Endodermal cell (in vitro differentiated cells): ENCODE measurements at regions not wholly inside any gene's neighbourhood (a gene's known extent, or its start where the extent isn't known, plus 50 kb on each side); places are given as distances from the start of the nearest gene placed in this dataset.

ENCODE experiments used
- DNase-seq: peaks from one replicate; pipeline ENCODE4 v3.0.0-alpha.2; 2017
- H3K27ac ChIP-seq: 2 replicates; pipeline ENCODE4 v1.5.1; 2013; ENCODE audit warnings: mild to moderate bottlenecking, low read depth, low read length, moderate library complexity
- H3K27me3 ChIP-seq: 2 replicates; pipeline ENCODE4 v1.6.1; 2013; ENCODE audit warnings: mild to moderate bottlenecking, low read length, moderate library complexity; ENCODE audit not compliant: insufficient read depth, control insufficient read depth, poor library complexity, severe bottlenecking
- H3K36me3 ChIP-seq: 2 replicates; pipeline ENCODE4 v1.7.0; 2013; ENCODE audit warnings: mild to moderate bottlenecking, low read length, moderate library complexity; ENCODE audit not compliant: control insufficient read depth, insufficient read depth
- H3K4me1 ChIP-seq: one replicate; pipeline ENCODE4 v1.7.0; 2013; ENCODE audit warnings: low read length; ENCODE audit not compliant: control insufficient read depth, insufficient read depth
- H3K4me3 ChIP-seq: 2 replicates; pipeline ENCODE4 v1.5.1; 2013; ENCODE audit warnings: mild to moderate bottlenecking, low read length, moderate library complexity
- H3K9ac ChIP-seq: 2 replicates; pipeline ENCODE4 v1.6.1; 2013; ENCODE audit warnings: mild to moderate bottlenecking, low read length, moderate library complexity; ENCODE audit not compliant: poor library complexity, severe bottlenecking; ENCODE audit errors: extremely low read depth
- H3K9me3 ChIP-seq: 2 replicates; pipeline ENCODE4 v1.6.1; 2013; ENCODE audit warnings: mild to moderate bottlenecking, low read length, moderate library complexity; ENCODE audit not compliant: control insufficient read depth
- H3K27ac Mint-ChIP-seq: 2 replicates; pipeline ENCODE4 v1.8.0; 2020; ENCODE audit warnings: mixed read lengths
- H3K27me3 Mint-ChIP-seq: 2 replicates; pipeline ENCODE4 v1.8.0; 2021; ENCODE audit warnings: mild to moderate bottlenecking, mixed read lengths; ENCODE audit not compliant: insufficient read depth
- H3K36me3 Mint-ChIP-seq: 2 replicates; pipeline ENCODE4 v1.8.0; 2020; ENCODE audit warnings: low read depth, mixed read lengths
- H3K4me1 Mint-ChIP-seq: 2 replicates; pipeline ENCODE4 v1.8.0; 2020; ENCODE audit warnings: mixed read lengths
- H3K4me3 Mint-ChIP-seq: 2 replicates; pipeline ENCODE4 v1.8.0; 2020; ENCODE audit warnings: mild to moderate bottlenecking, moderate library complexity, mixed read lengths
- H3K9me3 Mint-ChIP-seq: 2 replicates; pipeline ENCODE4 v1.8.0; 2020; ENCODE audit warnings: mild to moderate bottlenecking, mixed read lengths
- CTCF ChIP-seq: fragments of 200-600 bp; sonication (generic); conservative IDR thresholded peaks from 2 replicates; pipeline ENCODE4 v1.5.0; 2021; ENCODE audit warnings: antibody characterized with exemption, mild to moderate bottlenecking
- WGBS, 2 experiments: methylation state at CpG; one replicate each; pipeline versions ENCODE4 v1.1.5 to v1.1.7; 2013; ENCODE audit warnings: missing lambda C conversion rate in 2 of 2, mixed read lengths in 1 of 2; ENCODE audit not compliant: insufficient coverage in 1 of 2, insufficient read length in 1 of 2; 5-methylcytosine and 5-hydroxymethylcytosine counted together

- Histone ChIP-seq H3K9ac (no peak overlapping the region), H3K36me3 (no peaks in the 10 kb centered on the region), H3K27me3 (peaks cover 65% of the 10 kb centered on the region), H3K4me1 (no peaks in the 10 kb centered on the region), H3K27ac (no peak overlapping the region), H3K4me3 (no peak overlapping the region), H3K9me3 (no peaks in the 10 kb centered on the region)
- H3K9me3 Mint-ChIP-seq, result no peaks in the 10 kb centered on the region
- DNase-seq, result no peak
- 87 to 90% methylated on average over 8 to 10 of the region's 11 CpGs for WGBS, 2 experiments
- no peaks in the 10 kb centered on the region for H3K36me3 Mint-ChIP-seq
- H3K27me3 Mint-ChIP-seq, result peaks cover 87% of the 10 kb centered on the region
- no peak for TF ChIP-seq CTCF
- H3K27ac Mint-ChIP-seq, result no peak overlapping the region
- no peaks in the 10 kb centered on the region for H3K4me1 Mint-ChIP-seq
- no peak overlapping the region for H3K4me3 Mint-ChIP-seq
These were observed 60.9 kb upstream of the TOP3B start for GRCh38 chr22:22043296-22044078.

- no peak for DNase-seq
- Mint-ChIP-seq H3K4me3 (no peak overlapping the region), H3K9me3 (no peaks in the 10 kb centered on the region), H3K36me3 (no peaks in the 10 kb centered on the region), H3K4me1 (peaks cover 6% of the 10 kb centered on the region), H3K27ac (no peak overlapping the region), H3K27me3 (peaks cover 88% of the 10 kb centered on the region)
- Histone ChIP-seq H3K9me3 (no peaks in the 10 kb centered on the region), H3K27me3 (peaks cover 64% of the 10 kb centered on the region), H3K36me3 (no peaks in the 10 kb centered on the region), H3K27ac (no peak overlapping the region), H3K4me1 (no peaks in the 10 kb centered on the region), H3K9ac (no peak overlapping the region), H3K4me3 (no peak overlapping the region)
- TF ChIP-seq CTCF, result no peak
- 89 to 91% methylated on average over 4 to 7 of the region's 7 CpGs for WGBS, 2 experiments
These were observed 60.2 kb upstream of the TOP3B start for GRCh38 chr22:22042599-22043295.

- H3K9ac ChIP-seq, result no peak overlapping the region
- Mint-ChIP-seq H3K36me3 (no peaks in the 10 kb centered on the region), H3K4me3 (no peak overlapping the region), H3K9me3 (no peaks in the 10 kb centered on the region), H3K27me3 (peaks cover 88% of the 10 kb centered on the region), H3K27ac (no peak overlapping the region), H3K4me1 (peaks cover 13% of the 10 kb centered on the region)
- peaks cover 57% of the 10 kb centered on the region for H3K27me3 ChIP-seq
- H3K36me3 ChIP-seq, result no peaks in the 10 kb centered on the region
- no peaks in the 10 kb centered on the region for H3K4me1 ChIP-seq
- 87 to 100% methylated on average over 1 of the region's 1 CpG for WGBS, 2 experiments
- H3K9me3 ChIP-seq, result no peaks in the 10 kb centered on the region
- DNase-seq, result no peak
- no peak for TF ChIP-seq CTCF
- H3K27ac ChIP-seq, result no peak overlapping the region
- no peak overlapping the region for H3K4me3 ChIP-seq
These were observed 59.4 kb upstream of the TOP3B start for GRCh38 chr22:22042009-22042408.
